LNCAP (cell line): ENCODE measurements at regions not wholly inside any gene's neighbourhood (a gene's known extent, or its start where the extent isn't known, plus 50 kb on each side); places are given as distances from the start of the nearest gene placed in this dataset.

Experiments
- TF ChIP-seq, protein P1 (sequence below): fragments of 450-650 bp; IDR thresholded peaks from 2 replicates; pipeline ENCODE4 v1.5.1; 2017; ENCODE audit warnings: mild to moderate bottlenecking

DNA sequence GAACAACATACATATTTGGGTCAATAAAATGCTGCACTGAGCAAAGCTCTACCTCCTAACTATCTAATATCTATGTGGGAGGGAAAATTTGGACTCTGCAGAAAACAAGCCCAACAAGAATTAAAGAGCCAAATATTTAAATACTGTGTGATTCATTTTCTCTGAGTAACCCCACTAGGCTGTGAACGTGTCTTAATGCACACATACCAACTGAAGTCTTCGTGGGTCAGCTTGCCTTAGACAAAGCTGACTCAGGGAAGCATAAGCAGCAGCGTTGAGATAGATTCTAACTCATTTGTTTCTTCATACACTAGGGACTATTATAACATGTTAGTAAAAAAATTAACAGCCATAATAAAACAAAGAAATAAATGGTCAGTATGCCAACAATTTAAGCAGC is 114.3 kb downstream of the GJA1 start:
- TF ChIP-seq, protein P1, sequence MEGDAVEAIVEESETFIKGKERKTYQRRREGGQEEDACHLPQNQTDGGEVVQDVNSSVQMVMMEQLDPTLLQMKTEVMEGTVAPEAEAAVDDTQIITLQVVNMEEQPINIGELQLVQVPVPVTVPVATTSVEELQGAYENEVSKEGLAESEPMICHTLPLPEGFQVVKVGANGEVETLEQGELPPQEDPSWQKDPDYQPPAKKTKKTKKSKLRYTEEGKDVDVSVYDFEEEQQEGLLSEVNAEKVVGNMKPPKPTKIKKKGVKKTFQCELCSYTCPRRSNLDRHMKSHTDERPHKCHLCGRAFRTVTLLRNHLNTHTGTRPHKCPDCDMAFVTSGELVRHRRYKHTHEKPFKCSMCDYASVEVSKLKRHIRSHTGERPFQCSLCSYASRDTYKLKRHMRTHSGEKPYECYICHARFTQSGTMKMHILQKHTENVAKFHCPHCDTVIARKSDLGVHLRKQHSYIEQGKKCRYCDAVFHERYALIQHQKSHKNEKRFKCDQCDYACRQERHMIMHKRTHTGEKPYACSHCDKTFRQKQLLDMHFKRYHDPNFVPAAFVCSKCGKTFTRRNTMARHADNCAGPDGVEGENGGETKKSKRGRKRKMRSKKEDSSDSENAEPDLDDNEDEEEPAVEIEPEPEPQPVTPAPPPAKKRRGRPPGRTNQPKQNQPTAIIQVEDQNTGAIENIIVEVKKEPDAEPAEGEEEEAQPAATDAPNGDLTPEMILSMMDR = no peak

DNA sequence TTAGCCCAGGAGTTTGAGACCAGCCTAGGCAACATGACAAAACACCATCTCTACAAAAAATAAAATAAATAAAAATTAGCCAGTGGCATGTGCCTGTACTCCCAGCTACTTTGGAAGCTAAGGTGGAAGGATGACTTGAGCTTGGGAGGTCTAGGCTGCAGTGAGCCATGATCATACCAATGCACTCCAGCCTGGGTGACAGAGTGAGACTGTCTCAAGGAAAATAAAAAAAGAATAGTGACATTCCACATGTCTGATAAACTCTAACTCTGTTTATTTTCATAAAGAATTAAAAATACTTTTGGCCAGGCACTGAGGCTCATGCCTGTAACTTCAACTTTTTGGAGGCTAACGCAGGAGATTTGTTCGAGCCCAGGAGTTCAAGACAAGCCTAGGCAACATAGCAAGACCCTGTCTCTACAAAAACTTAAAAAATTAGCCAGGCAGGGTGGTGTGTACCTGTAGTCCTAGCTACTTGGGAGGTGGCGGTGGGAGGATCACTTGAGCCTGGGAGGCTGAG is 115.1 kb downstream of the GJA1 start:
- TF ChIP-seq, protein P1 = no peak

DNA sequence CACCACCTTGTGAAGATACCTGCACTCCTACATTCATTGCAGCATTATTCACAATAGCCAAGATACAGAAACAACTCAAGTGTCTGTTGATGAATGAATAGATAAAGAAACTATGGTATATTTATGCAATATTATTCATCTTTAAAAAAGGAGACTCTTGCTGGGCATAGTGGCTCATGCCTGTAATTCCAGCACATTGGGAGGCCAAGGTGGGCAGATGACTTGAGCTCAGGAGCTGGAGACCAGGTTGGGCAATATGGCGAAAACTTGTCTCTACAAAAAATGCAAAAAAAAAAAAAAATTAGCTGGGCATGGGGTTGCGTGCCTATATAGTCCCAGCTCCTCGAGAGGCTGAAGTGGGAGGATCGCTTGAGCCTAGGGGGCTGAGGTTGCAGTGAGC is 119.8 kb downstream of the GJA1 start:
- TF ChIP-seq, protein P1 = no peak

DNA sequence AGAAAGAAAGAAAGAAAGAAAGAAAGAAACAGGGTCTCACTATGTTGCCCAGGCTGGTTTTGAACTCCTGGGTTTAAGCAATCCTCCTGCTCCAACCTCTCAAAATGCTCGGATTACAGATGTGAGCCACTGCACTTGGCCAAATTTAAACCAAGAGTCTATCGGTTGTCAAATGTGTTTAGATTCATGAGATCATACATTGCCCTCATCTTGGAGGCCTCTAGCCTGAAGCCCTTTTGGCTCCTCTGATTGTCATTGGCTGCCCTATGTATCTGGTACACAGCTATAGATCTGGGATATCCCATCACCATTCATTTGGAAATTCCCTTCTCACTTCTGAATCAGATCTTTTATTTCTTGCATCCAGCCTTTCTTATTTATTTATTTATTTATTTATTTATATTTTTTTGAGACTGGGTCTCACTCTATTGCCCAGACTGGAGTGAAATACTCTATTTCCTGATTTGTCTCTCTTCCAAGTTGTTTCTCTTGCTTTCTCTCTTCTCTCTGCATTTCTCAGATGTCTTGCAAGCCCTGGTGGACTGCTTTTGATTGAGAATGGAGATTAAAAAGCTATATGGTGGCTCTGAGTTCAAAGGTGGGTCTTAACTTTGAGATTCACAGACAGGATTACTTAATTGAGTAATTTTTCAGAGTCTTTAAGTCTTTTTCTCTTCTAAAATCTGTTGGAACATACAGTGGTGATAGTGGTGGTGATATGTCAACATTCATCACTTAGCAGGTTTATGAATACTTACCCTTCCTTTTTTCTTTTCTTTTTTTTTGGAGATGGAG is 121.9 kb downstream of the GJA1 start:
- TF ChIP-seq, protein P1 = no peak

DNA sequence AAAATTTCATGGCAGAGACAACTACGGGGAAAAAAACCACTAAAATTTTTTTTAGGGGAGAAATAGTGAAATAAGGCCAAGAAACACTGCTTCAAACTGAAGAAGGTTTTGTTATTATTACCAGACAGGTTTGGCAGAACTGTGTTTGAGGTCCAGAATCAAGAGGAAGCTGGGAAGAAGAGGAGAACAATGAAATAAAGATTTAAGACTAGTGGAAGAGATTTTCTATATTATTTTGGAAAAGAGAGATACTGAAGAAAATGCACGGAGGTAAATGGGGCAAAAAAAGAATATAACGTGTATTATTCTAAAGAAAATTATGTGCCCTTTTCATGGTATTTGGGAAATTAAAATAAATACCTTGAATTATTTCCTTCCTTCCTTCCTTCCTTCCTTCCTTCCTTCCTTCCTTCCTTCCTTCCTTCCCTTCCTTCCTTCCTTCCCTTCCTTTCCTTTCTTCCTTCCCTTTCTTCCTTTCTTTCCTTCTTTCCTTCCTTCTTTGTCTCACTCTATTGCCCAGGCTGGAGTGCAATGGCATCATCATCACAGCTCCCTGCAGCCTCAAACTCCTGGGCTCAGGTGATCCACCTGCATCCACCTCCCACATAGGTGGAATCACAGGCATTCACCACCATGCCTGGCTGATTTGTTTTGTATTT is 124.3 kb downstream of the GJA1 start:
- TF ChIP-seq, protein P1 = no peak

DNA sequence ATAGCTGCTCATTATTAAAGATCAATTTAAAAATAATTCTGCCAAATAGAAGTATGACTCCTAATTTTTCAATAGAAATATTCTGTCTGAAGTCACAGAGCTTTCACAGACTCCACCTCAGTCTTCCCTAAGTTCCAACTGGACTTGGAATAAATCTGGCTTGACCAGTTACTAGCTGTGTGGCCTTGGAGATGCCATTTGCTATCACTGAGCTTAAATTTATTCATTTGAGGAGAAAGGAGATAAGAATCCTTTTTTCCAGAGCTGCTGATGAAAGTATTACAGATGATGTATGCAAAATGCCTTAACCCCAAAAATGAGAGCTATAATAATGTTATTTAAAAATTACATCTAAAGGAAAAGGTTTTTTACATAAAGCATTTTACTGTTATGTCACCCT is 125.0 kb downstream of the GJA1 start:
- TF ChIP-seq, protein P1 = no peak

DNA sequence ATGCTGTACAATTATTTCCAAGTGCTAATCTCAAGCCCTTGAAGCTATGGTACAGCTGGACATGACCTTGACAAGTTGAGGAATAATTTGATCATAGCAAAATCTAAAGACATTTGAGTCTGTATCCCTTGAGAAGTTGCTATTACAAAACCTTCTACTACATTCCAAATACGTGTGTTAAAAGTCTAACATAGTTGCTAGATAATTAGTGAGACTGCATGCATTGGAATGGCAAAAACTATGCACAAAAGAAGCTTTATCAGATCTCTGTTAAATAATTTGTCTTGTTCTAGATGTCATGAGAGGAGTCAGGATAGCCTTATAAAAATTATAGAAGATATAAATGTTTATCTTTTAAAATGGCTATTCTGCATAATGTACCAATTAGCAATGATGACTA is 127.8 kb downstream of the GJA1 start:
- TF ChIP-seq, protein P1 = no peak
